ENCODE measurements at regions not wholly inside any gene's neighbourhood (a gene's known extent, or its start where the extent isn't known, plus 50 kb on each side); places are given as distances from the start of the nearest gene placed in this dataset.

DNA sequence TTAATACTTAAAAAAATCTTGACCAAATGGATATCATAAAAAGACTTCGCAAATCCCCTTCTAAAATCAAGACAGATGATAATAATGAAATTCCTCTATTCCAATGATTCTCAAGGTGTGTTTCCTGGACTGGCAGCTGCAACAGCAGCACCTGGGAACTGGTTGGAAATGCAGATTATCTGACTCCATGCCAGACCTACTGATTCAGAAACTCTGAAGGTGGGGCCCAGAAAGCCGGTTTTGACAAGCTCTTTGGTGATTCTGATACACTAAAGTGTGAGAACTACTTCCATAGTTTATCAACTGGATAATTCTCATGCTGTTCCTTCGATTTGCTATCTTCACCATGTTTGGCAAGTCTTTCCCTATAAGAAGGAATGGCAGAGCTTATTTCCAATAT lies 252.1 kb downstream of the COL12A1 start:
- Mint-ChIP-seq H3K4me3 (ENCODE audit: unreplicated experiment) (no peak overlapping the region), H3K4me1 (ENCODE audit: low read depth) (peaks cover 2% of the 10 kb centered on the region), H3K27me3 (ENCODE audit: low read depth) (no peaks in the 10 kb centered on the region), H3K36me3 (ENCODE audit: low read depth) (peaks cover 13% of the 10 kb centered on the region), H3K9me3 (ENCODE audit: low read depth) (peaks cover 29% of the 10 kb centered on the region), H3K27ac (ENCODE audit: unreplicated experiment) (no peak overlapping the region)
- no peak for DNase-seq (ENCODE audit: low spot score)
- TF ChIP-seq, protein P1, sequence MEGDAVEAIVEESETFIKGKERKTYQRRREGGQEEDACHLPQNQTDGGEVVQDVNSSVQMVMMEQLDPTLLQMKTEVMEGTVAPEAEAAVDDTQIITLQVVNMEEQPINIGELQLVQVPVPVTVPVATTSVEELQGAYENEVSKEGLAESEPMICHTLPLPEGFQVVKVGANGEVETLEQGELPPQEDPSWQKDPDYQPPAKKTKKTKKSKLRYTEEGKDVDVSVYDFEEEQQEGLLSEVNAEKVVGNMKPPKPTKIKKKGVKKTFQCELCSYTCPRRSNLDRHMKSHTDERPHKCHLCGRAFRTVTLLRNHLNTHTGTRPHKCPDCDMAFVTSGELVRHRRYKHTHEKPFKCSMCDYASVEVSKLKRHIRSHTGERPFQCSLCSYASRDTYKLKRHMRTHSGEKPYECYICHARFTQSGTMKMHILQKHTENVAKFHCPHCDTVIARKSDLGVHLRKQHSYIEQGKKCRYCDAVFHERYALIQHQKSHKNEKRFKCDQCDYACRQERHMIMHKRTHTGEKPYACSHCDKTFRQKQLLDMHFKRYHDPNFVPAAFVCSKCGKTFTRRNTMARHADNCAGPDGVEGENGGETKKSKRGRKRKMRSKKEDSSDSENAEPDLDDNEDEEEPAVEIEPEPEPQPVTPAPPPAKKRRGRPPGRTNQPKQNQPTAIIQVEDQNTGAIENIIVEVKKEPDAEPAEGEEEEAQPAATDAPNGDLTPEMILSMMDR (IDR thresholded peaks at IDR 0.05), result no peak

DNA sequence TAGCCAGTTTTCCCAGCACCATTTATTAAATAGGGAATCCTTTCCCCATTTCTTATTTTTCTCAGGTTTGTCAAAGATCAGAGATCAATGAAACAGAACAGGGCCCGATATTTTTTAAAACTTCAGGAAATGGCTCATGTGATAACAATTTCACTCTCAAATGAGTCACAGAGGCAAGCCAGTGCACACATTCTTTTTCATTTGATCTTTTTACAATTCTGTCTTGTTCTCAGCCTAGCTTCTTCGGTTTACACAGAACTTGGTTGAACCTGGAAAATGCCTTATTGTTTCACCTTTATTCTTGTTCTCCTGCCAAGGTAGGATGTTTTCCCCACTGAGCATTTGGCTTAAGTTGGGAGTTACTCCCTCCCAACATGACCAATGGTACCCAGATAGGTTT lies 258.9 kb downstream of the COL12A1 start:
- Mint-ChIP-seq H3K27me3 (ENCODE audit: low read depth) (no peaks in the 10 kb centered on the region), H3K4me1 (ENCODE audit: low read depth) (peaks cover 22% of the 10 kb centered on the region), H3K27ac (ENCODE audit: unreplicated experiment) (peak overlapping the region; percentile 68)

GRCh38 chr6:74942130-74942529 lies 263.7 kb downstream of the COL12A1 start:
- Mint-ChIP-seq H3K36me3 (ENCODE audit: low read depth) (no peaks in the 10 kb centered on the region), H3K27ac (ENCODE audit: unreplicated experiment) (no peak overlapping the region), H3K27me3 (ENCODE audit: low read depth) (no peaks in the 10 kb centered on the region), H3K9me3 (ENCODE audit: low read depth) (no peaks in the 10 kb centered on the region), H3K4me3 (ENCODE audit: unreplicated experiment) (no peak overlapping the region), H3K4me1 (ENCODE audit: low read depth) (peaks cover 53% of the 10 kb centered on the region)
- TF ChIP-seq, protein P1 (IDR thresholded peaks at IDR 0.05), result no peak
- no peak for DNase-seq (ENCODE audit: low spot score)

More for the DNA sequence above, 258.9 kb downstream of the COL12A1 start:
- Mint-ChIP-seq H3K9me3 (ENCODE audit: low read depth) (peaks cover 10% of the 10 kb centered on the region), H3K4me3 (ENCODE audit: unreplicated experiment) (no peak overlapping the region), H3K36me3 (ENCODE audit: low read depth) (peaks cover 3% of the 10 kb centered on the region)
- no peak for DNase-seq (ENCODE audit: low spot score)
- TF ChIP-seq, protein P1 (IDR thresholded peaks at IDR 0.05), result no peak

GRCh38 chr6:74941424-74941823 lies 264.4 kb downstream of the COL12A1 start:
- Mint-ChIP-seq H3K36me3 (ENCODE audit: low read depth) (no peaks in the 10 kb centered on the region), H3K27me3 (ENCODE audit: low read depth) (no peaks in the 10 kb centered on the region), H3K4me3 (ENCODE audit: unreplicated experiment) (no peak overlapping the region), H3K4me1 (ENCODE audit: low read depth) (peaks cover 56% of the 10 kb centered on the region), H3K27ac (ENCODE audit: unreplicated experiment) (no peak overlapping the region), H3K9me3 (ENCODE audit: low read depth) (peaks cover 2% of the 10 kb centered on the region)
- DNase-seq (ENCODE audit: low spot score), result no peak
- TF ChIP-seq, protein P1 (IDR thresholded peaks at IDR 0.05), result no peak

DNA sequence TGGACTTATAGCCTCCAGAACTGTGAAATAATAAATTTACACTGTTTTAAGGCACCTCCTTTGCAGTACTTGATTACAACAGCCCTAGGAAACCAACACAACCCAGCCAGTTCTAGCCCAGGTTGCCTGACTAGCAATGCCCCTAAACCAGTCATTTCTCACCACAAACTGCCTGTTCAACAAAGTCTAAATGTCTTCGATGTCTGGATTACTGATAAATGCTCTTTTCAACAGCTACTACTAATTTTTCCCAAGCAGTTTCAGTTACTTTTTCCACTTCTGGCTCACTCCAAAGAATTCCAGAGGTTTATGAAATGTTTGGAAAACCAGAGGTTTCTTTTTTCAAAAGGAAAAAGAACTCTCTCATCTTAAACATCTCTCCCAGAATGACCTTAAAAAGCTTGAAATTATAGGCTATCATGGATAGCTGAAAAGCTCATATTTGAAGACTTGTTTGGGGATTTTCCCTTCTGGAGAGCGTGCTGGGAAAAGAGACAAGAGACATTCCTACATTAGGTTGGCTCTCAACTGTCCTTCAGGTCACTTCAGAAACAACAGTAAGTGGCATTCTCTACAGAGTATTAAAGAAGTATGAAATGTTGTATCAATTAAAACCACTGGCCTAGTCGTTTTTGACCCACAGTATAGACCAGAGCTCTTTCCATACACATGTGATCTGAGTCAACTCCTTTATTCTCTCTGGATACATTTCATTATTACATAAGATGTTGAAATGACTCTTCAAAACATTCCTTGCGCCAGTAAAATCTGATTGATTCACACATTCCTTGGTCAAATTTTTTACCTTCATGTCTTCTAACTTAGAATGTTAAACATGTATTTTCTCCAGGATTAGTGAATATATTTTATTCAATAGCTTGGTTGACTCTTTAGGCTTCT lies 265.9 kb downstream of the COL12A1 start:
- no peak for DNase-seq (ENCODE audit: low spot score)
- no peaks in the 10 kb centered on the region for H3K27me3 Mint-ChIP-seq (ENCODE audit: low read depth)
- H3K27ac Mint-ChIP-seq (ENCODE audit: unreplicated experiment), result peak overlapping the region; percentile 64
- H3K4me1 Mint-ChIP-seq (ENCODE audit: low read depth), result peaks cover 62% of the 10 kb centered on the region
- TF ChIP-seq, protein P1 (IDR thresholded peaks at IDR 0.05), result no peak
- no peak overlapping the region for H3K4me3 Mint-ChIP-seq (ENCODE audit: unreplicated experiment)
- peaks cover 6% of the 10 kb centered on the region for H3K9me3 Mint-ChIP-seq (ENCODE audit: low read depth)
- peaks cover 2% of the 10 kb centered on the region for H3K36me3 Mint-ChIP-seq (ENCODE audit: low read depth)

All from chondrocyte (in vitro differentiated cells).